Suppressor macrophage treated with lipopolysaccharide for 4 hours (primary cell): ENCODE measurements at regions not wholly inside any gene's neighbourhood (a gene's known extent, or its start where the extent isn't known, plus 50 kb on each side); places are given as distances from the start of the nearest gene placed in this dataset.
"Not testable (repeated sequence)": the region's sequence is repeated elsewhere in the genome, so short reads cannot be mapped to it uniquely, and the experiment has no call there.

ENCODE experiments used
- DNase-seq: peaks from one replicate; pipeline ENCODE4 v3.0.0-alpha.2; 2020

DNA sequence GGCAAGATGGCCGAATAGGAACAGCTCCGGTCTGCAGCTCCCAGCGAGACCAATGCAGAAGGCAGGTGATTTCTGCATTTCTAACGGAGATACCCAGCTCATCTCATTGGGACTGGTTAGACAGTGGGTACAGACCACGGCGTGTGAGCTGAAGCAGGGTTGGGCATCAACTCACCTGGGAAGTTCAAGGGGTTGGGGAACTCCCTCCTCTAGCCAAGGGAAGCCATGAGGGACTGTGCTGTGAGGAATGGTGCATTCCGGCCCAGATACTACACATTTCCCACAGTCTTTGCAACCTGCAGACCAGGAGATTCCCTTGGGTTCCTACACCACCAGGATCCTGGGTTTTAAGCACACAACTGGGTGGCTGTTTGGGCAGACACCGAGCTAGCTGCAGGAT lies 148.0 kb upstream of the PDE4D start:
- not testable (repeated sequence) for DNase-seq

DNA sequence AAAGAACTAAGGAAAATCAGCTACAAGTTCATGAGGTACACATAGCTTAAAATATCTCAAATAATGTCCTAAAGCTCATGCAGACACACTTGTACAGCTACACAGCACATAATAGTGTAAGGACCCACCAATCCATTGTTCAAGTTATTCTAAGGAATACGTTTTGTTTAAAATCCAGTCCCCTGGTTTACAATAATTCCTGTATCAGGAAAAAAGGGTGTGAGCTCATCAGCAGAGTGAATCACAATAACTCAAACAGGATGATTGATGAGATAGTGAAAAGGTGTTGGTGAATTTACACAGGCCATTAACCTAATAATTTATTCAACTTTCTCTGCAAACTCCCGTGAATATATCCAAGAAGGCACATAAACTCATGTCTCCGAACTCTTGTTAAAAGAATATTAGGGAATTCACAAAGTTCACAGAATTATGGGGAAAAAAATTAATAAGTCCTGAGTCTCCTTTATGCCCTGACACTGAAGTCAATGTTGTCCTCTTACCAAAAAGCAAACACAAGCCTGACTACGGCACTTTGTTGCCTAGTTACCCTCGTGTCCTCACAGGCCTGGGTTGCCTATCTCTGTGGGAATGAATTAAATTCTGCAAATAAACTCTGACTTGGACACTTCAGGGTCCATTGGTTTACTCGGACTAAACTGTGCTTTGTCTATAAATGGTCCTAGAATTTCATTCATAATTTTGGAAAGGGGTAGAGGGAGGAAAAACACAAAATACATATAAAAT lies 142.8 kb upstream of the PDE4D start:
- DNase-seq, result no peak

DNA sequence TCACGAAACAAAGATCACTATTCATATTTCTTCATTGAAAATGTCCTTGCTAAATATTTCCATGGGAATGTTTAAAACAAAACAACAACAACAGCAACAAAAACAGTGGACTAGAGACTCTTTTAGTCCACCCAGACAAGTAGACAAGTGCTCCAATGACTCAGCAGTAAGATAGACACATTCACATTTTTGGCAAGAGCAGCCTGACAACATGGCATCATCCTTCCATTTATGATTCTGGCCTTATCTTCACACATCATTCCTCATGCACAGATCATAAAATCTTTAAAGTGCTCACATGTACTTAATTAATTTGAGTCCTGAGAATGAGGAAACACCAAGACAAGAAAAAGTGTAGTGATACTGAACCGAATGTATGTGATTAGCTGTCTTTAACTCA lies 132.6 kb upstream of the PDE4D start:
- no peak for DNase-seq

DNA sequence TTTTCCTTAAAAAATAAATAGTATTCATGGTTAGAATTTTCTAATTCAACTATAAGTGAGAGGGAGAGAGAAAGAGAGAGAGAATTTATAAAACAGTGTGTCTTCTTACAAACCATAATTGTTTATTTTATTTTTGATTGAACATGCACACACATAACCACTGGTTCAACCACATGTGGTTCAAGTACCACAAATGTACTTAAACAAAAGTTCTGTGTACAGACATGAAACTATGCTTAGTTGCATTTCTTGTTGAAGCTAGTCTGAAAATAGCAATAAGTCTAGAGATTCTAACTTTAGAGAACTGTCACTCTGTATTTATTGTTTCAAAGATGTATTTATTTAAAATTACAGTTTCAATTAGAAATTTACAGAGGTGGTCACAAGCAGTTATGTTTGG lies 130.6 kb upstream of the PDE4D start:
- no peak for DNase-seq

DNA sequence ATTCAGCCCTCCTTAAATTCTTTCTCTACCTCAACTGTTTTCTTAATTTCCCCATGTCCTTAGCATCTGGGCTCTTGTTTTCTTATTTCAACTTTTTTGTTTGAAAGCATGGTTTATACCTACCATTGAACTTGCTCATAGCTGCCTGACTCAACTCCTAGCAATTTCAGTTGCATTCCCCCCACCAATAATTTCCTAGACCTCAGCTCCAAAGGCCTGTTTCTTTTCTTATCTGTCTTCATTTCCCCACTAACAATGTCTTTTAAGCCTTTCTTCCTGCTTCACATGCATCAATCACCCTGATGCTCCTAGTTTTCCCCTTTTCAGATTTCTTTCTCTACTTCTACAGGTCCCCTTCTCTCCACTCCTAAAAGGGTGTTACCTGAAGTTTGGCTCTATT lies 129.7 kb upstream of the PDE4D start:
- no peak for DNase-seq

DNA sequence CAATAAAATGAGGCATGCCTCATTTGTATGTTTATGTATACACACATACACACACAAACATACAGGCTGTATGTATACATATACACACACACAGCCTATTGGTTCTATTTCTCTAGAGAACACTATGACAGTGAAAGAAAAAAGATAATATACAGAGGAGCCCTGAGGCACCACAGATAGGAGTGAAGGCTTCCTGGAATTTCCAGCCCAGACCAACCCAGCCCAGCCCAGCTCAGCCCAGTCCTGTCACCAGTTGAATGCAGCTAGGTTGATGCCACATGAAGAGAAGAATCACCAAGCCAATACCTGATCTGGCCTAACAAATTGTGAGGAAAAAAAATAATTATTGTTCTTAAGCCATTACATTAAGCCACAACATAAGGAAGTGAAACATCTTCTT lies 126.9 kb upstream of the PDE4D start:
- no peak for DNase-seq

DNA sequence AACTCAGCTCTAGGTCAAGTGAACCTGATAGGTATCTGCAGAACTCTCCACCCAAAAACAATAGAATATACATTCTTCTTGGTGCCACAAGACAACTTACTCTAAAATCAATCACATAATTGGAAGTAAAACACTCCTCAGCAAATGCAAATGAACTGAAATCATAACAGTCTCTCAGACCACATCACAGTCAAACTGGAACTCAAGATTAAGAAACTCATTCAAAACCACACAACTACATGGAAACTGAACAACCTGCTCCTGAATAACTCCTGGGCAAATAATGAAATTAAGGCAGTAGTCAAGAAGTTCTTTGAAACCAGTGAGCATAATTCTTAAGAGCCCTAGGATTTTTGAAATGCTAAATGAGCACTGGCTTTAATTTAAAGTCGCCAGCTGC lies 125.4 kb upstream of the PDE4D start:
- not testable (repeated sequence) for DNase-seq

DNA sequence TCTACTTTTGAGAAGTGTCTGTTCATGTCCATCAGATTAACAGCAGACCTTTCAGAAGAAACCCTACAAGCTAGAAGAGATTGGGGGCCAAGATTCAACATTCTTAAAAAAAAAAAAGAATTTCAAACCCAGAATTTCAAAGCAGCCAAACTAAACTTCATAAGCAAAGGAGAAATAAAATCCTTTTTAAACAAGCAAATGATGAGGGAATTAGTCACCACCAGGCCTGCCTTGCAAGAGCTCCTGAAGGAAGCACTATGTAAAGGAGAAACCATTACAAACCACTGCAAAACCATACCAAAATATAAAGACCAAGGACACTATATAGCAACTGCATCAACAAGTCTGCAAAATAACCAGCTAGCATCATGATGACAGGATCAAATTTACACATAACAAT lies 124.6 kb upstream of the PDE4D start:
- no peak for DNase-seq

DNA sequence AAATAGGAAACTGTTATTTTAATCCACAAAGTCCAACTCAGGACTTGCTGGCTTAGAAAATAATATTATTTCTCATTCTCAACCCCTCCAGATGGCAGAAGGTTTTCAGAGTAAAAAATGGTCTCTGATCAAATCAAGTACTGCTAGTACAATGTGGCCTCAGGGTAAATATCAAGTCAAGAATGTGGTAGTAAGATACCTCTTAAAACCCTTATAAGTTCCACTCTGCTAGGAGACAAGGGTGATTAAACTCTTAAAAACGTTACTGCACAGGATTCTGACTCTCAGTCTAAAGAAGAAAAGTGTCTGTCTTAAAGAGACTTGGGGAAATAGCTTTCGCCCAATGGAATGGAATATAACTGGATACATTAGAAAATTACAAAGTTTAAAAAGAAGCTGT lies 120.8 kb upstream of the PDE4D start:
- no peak for DNase-seq

DNA sequence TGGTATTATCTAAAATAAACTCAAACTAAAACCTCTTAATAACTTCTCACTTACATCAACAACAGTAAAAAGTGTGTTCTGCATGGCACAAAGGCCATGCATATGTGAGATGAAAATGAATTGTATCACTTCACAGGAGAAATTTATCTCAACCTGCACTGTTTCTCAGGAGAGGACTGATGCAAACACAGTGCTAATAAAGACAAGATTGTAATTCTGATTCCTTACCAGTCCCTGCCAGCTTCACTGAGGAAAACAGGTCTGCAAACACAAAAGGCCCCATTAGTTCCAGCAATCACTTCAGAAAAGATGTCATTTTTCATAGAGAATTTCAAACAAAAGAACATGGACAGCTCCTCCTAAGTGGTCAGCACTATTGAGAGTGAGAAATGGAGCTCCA lies 117.3 kb upstream of the PDE4D start:
- no peak for DNase-seq

DNA sequence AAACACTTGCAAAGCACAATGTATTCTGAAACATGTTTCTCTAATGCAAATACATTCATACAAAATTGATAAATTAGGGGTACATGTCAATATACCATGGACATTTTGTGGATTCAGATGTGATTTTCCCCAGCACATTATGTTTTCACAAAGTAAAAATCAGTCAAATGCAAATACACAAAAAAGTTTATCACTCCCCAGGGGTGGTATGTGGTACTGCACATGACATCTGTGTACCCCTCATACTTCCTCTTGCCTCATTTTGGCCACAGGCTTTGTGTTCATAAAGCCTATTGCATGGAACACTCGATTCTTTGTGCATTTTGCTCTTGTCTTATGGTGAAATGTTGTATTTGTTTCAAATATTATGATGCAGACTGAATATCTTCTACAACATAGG lies 116.8 kb upstream of the PDE4D start:
- peak; percentile 2 for DNase-seq

DNA sequence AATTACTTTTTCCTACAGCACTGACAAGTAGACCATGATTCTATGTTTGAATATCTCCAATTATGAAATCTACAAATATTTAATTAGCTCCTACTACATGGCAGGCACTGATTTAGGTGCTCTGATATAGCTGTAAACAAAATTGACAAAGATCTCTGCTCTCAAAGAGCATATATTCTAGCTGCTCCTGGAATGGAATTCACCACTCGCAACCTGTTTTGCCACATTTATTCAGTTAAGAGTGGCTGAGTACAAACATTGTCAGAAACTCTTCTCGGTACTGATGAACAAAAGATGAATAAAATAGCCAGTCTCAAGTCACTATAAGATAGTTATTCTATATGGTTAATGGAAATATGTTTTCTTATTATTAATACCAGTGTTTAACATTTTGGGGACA lies 114.2 kb upstream of the PDE4D start:
- no peak for DNase-seq

DNA sequence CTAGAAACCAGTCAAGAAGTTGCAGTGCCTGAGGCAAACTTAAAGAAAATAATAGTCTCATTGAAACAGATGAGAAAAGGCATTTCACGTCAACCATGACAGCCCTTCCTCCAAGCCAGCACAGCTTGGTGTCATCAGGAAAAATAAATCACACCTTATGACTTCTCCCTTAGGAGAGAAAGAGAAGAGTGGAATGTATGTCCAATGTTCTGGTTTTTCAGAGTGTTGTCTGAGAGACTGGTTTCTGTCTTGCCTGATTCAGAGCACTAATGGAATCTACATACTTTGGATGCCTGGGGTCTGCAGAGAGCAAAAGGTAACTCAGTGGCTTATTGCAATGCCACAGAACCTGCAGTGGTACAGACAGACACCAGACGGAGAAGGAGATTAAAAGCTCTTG lies 105.5 kb upstream of the PDE4D start:
- DNase-seq, result no peak

DNA sequence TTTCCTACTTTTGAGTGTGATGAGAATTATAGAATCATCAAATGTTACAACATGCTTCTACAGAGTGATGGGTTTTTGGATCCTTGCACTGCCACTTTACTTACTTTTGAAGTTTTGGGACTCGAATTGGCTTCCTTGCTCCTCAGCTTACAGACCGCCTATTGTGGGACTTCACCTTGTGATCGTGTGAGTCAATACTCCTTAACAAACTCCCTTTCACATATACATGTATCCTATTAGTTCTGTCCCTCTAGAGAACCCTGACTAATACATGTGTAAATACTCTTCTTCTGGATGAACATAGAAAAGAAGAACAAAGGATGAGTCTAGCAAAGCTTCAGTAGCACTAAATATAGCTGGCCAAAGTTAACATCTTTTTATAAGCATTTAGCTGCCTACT lies 98.7 kb upstream of the PDE4D start:
- DNase-seq, result no peak

DNA sequence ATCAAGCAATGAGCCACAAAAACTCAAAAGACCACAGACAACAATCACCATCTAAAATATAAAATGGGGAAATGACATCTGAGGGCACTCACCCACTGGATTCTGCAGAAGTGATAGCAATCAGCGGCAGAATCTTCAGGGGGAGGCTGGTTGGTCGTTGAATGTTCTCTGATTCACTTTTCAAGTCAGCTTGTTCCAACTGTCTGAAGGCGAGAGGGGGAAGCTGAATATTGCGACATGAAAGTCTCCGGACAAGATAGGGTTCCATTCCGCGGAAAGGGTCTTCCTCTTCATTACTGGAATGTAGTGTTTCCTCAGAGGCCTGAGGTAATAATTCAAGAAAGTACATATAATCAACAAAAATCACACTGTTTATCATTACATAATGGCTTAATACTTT lies 94.9 kb upstream of the PDE4D start:
- DNase-seq, result peak; percentile 42

DNA sequence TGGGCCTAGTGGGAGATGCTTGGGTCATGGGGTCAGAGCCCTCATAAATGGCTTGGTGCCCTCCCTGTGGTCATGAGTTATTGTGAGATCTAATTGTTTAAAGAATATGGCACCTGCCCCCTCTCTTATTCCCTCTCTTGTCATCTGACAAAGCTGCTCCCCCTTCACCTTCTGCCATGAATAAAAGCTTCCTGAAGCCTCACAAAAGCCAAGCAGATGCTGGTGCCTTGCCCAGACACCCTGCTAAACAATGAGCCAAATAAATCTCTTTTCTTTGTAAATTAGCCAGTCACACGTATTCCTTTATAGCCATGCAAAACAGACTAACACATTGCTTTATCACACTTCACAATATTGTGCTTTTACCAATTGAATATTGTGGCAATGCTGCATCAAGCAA lies 82.8 kb upstream of the PDE4D start:
- DNase-seq, result no peak

DNA sequence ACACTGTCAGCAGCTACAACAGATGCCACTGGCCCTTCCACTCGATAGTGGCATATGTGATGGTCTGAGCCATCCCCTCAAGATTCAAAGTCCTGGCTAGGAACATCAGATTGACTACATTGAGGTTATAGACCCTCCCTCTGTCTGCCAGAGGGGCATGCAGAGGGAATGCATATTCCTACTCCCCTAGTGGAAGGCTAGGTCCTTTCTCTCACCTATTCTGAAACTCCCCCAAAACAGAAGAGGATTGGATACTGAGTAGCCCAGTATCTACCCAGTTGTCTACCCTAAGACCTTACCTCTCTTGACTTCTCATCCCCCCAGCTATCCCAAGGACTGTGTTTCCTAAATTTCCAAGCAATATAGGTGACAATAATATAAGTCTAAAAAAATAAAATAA lies 78.5 kb upstream of the PDE4D start:
- no peak for DNase-seq

DNA sequence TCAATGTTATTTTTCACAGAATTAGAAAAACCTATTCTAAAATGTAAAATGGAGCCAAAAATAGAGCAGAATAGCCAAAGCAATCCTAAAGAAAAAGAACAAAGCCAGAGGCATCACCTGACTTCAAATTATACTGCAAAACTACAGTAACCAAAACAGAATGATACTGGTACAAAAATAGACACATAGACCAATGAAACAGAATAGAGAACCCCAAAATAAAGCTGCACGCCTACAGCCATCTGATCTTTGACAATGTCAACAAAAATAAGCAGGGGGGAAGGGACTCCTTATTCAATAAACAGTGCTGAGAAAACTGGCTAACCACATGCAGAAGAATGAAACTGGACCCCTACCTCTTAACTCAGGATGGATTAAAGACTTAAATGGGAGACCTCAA lies 65.8 kb upstream of the PDE4D start:
- no peak for DNase-seq

DNA sequence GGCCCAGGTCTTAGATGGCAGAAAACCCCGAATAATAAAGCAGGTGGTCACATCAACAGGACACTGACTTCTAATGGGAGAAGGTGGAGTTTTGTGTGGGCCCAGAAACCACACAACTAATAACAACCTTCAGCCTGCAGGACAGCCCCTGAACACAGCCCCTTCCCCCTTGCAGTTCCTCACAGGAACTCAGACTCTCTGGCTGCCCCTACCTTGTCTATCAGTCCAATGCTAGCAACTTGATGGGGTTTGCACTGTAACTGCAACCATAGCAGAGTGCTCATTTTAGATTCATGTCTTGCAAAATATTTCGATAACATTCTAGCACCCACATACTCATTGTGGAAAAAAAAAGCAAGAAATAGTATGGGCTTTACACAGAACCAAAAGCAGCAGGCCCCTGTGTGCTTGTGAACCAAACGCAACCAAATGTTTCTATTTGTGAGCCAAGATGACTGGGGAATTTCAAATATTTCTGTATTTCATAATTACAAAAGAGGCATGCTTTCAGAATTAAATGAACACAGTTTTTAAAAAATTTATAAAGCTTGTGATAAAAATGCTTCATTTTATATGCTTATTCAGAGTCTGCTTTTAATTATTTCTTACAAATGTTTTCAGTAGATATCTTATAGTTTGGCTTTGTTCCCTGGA lies 62.7 kb upstream of the PDE4D start:
- DNase-seq, result no peak

DNA sequence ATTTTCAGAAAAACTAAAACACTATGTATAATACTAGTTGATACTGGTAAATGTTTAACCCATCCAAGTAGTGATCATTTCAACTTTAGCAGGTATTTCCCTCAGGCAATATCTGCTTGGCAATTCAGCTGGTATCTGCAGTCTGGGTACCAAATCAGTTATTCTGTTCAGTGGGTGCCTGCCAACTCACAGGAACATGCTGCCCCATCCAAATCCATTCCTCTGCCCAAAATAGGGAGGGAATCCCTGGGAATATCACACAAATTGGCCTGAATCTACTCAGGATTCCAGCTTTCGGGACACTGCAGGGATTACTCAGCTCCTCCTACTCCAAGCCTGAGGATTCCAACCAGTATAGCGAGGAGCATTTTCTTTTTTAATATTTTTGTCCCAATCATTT lies 61.7 kb upstream of the PDE4D start:
- no peak for DNase-seq

DNA sequence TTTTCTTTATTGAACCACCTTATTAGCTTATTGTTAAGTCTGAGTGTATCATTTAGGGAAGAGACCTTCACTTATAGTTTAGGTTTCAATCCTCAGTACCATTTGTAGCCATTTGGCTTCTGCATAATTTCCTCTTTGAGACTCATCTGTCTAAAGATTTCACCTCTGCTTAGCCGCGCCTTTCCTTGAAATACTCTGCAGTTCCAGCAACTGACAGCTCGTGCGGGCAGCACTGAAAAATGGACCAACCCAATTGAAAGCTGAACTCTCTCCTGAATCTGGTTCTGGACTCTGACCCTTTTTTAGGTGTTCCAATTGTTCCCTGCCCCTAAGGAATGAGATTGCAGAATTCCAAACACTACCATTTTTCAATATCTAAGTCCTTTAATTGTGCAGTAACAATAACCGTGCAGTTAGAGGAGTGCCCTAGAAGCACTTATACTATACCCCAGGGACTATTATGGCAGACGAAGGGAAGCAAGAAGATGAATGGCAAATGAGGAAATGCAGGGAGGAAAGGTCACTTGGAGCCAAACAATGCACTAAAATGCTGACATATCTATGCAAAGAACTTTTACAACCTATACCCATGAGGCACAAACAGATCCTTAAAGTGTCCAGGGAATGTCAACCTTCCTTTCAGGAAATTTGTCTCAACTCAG lies 50.1 kb upstream of the PDE4D start:
- no peak for DNase-seq
